GM12878 (cell line): ENCODE measurements at regions not wholly inside any gene's neighbourhood (a gene's known extent, or its start where the extent isn't known, plus 50 kb on each side); places are given as distances from the start of the nearest gene placed in this dataset.

Source experiments
- ATAC-seq: fragments of 200-7000 bp; cut with Tn5 transposase; 3 replicates; pipeline ENCODE4 v1.9.1; 2020; ENCODE audit warnings: mild to moderate bottlenecking, moderate library complexity
- BruUV-seq: library from RNA; stranded (reverse); fragments of 400-500 nt; replicated peaks from 2 replicates; lab custom pipeline; 2021; lab: Mats Ljungman, UMichigan
- CTCF ChIA-PET: fragments of 300-600 bp; sonication (Branson Sonifier 250); formaldehyde crosslinking; extraction: SDS; loops from one replicate; lab custom pipeline; 2021; ENCODE audit warnings: inconsistent platforms; lab: Yijun Ruan, JAX
- POLR2A ChIA-PET: fragments of 350-600 bp; formaldehyde crosslinking; extraction: SDS; loops from one replicate; lab custom pipeline; 2021; ENCODE audit warnings: inconsistent platforms; lab: Charles Lee
- RAD21 ChIA-PET: fragments of 300-600 bp; sonication (Branson Sonifier 250); formaldehyde crosslinking; loops from one replicate; lab custom pipeline; 2023; ENCODE audit warnings: antibody characterized with exemption; ENCODE audit not compliant: unreplicated experiment; lab: Charles Lee
- SMC1A ChIA-PET: fragments of 300-600 bp; sonication (Branson Sonifier 250); formaldehyde crosslinking; loops from one replicate; lab custom pipeline; 2023; ENCODE audit not compliant: unreplicated experiment, uncharacterized antibody; lab: Charles Lee
- DNase-seq: peaks from one replicate; pipeline ENCODE4 v3.0.0-alpha.2; 2011; ENCODE audit warnings: low read depth, low spot score
- FAIRE-seq: peaks from 3 replicates; lab custom pipeline; 2011; peaks lifted over from hg19 to GRCh38; lab: Jason Lieb, UNC
- H2AFZ ChIP-seq: 2 replicates; pipeline ENCODE4 v1.6.0; 2011; ENCODE audit warnings: low read depth, low read length, control low read depth; ENCODE audit not compliant: control insufficient read depth
- H3K27ac ChIP-seq: 2 replicates; pipeline ENCODE4 v1.5.1; 2011; ENCODE audit warnings: control low read depth; ENCODE audit not compliant: control insufficient read depth, insufficient read depth
- H3K27me3 ChIP-seq, 2 experiments: replicated peaks in 1 of 2; 2 replicates each; pipeline versions ENCODE4 v1.6.0 to v1.6.1; 2011; ENCODE audit warnings: low read length in 1 of 2; ENCODE audit not compliant: control insufficient read depth in 2 of 2, insufficient read depth in 2 of 2
- H3K36me3 ChIP-seq, 2 experiments: 2 replicates each; pipeline ENCODE4 v1.5.1; 2011; ENCODE audit warnings: low read length in 1 of 2; ENCODE audit not compliant: control insufficient read depth in 2 of 2, insufficient read depth in 2 of 2
- H3K4me1 ChIP-seq: 2 replicates; pipeline ENCODE4 v1.6.1; 2011; ENCODE audit warnings: mild to moderate bottlenecking, low read length, moderate library complexity, mixed read lengths; ENCODE audit not compliant: control insufficient read depth, insufficient read depth
- H3K4me2 ChIP-seq: 2 replicates; pipeline ENCODE4 v1.6.0; 2011; ENCODE audit warnings: control low read depth; ENCODE audit not compliant: control insufficient read depth, insufficient read depth
- H3K4me3 ChIP-seq: fragments of 200-600 bp; sonication (generic); 2 replicates; pipeline ENCODE4 v1.5.1; 2016
- H3K79me2 ChIP-seq: 2 replicates; pipeline ENCODE4 v1.6.0; 2011; ENCODE audit warnings: low read length; ENCODE audit not compliant: control insufficient read depth, insufficient read depth
- H3K9ac ChIP-seq: 2 replicates; pipeline ENCODE4 v1.8.0; 2011; ENCODE audit warnings: low read length, control low read depth, mixed read lengths; ENCODE audit not compliant: control insufficient read depth, insufficient read depth
- H3K9me3 ChIP-seq: replicated peaks from 3 replicates; pipeline ENCODE4 v1.5.1; 2011; ENCODE audit warnings: mild to moderate bottlenecking, low read length; ENCODE audit not compliant: control insufficient read depth, insufficient read depth
- H4K20me1 ChIP-seq: 2 replicates; pipeline ENCODE4 v1.6.0; 2011; ENCODE audit not compliant: control insufficient read depth, insufficient read depth
- BHLHE40 ChIP-seq, 2 experiments: fragments of 450-650 bp in 1 of 2; IDR thresholded peaks; 2 replicates each; pipeline ENCODE4 v1.6.1; 2011 to 2017; ENCODE audit warnings: low read depth in 2 of 2, borderline replicate concordance in 1 of 2, improper control_type of control experiment in 1 of 2, low read length in 1 of 2, mild to moderate bottlenecking in 1 of 2
- POLR2A ChIP-seq: IDR thresholded peaks from 2 replicates; pipeline ENCODE4 v1.6.1; 2011; ENCODE audit warnings: low read depth, mild to moderate bottlenecking, low read length
- RAD21 ChIP-seq: IDR thresholded peaks from 2 replicates; pipeline ENCODE4 v1.6.1; 2011; ENCODE audit warnings: mild to moderate bottlenecking, low read depth, low read length, moderate library complexity; ENCODE audit not compliant: insufficient read depth
- SMC3 ChIP-seq: IDR thresholded peaks from 2 replicates; pipeline ENCODE4 v1.6.1; 2011; ENCODE audit warnings: low read length, improper control_type of control experiment, borderline replicate concordance
- SREBF1 ChIP-seq: IDR thresholded peaks from 2 replicates; pipeline ENCODE4 v1.6.1; 2012; ENCODE audit warnings: mild to moderate bottlenecking, low read length
- WGBS: methylation state at CpG from one replicate; pipeline ENCODE4 v1.1.6; 2016; ENCODE audit warnings: low lambda C conversion rate; ENCODE audit not compliant: insufficient replicate concordance, insufficient coverage; ENCODE audit errors: missing lambda C conversion rate; 5-methylcytosine and 5-hydroxymethylcytosine counted together
- in situ Hi-C: fragments of 300-500 bp; cut with MboI; formaldehyde crosslinking; loops from 9 replicates; pipeline ENCODE4 v1.14.3; 2018; ENCODE audit warnings: mixed read lengths
- intact Hi-C: fragments of 100-400 bp; cut with micrococcal nuclease; formaldehyde crosslinking; loops from one replicate; pipeline ENCODE4 v1.14.2; 2022; ENCODE audit not compliant: unreplicated experiment
- TF ChIP-seq, protein P1 (sequence below), 3 experiments: IDR thresholded peaks in 2 of 3; conservative IDR thresholded peaks in 1 of 3; 2 replicates each; pipeline ENCODE4 v1.5.1; 2011; ENCODE audit warnings: low read depth in 3 of 3, low read length in 3 of 3, mild to moderate bottlenecking in 3 of 3, control low read depth in 2 of 3, moderate library complexity in 2 of 3, inconsistent platforms in 1 of 3, mixed read lengths in 1 of 3; ENCODE audit not compliant: control insufficient read depth in 2 of 3, insufficient read depth in 1 of 3; ENCODE audit errors: extremely low read depth in 1 of 3

DNA sequence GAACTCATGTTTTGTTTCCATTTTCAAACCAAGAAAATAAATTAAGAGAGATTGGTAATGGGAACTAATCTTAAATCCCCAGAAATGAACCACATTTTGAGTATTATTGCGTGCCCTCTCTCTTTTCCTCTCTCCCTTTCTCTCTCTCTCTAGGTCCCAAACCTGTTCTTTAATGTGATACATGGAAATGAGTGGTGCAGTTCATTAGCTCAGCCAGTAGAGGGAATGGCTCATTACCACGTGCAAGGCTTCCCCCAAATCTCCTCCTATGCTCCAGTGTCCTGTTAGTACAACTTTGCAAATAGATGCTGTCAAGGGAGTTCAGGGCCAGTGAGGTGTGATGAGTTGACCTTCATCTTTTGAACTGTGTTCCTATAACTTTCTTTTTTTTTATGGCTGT is 178.4 kb downstream of the FGF9 start:
- ChIA-PET RAD21 (interaction anchor here (1.0 kb wide), 1 partner anchor 429 kb away, joined by 3 read pairs; no protein-coding TSS in a partner anchor), CTCF (no interaction called here), POLR2A (no interaction called here), SMC1A (interaction anchor here (0.9 to 1.0 kb wide), 2 partner anchors 212 to 296 kb away, joined by 3 read pairs; no protein-coding TSS in a partner anchor)
- no peaks in the 10 kb centered on the region for H3K4me1 ChIP-seq
- no peaks in the 10 kb centered on the region for H3K9me3 ChIP-seq
- H3K79me2 ChIP-seq = no peaks in the 10 kb centered on the region
- no peak overlapping the region for H3K4me3 ChIP-seq
- in situ Hi-C loops (no loop called here), intact Hi-C loops (loop anchor here (2.0 kb wide), 1 partner anchor 429 kb away; no protein-coding TSS in a partner anchor)
- no peak overlapping the region for H3K27ac ChIP-seq
- DNase-seq = peak; percentile 4
- H2AFZ ChIP-seq = no peak overlapping the region
- 4% methylated on average over 2 of the region's 2 CpGs for WGBS
- no peak overlapping the region for H3K4me2 ChIP-seq
- BruUV-seq = no TSS peak
- H3K36me3 ChIP-seq = no peaks in the 10 kb centered on the region
- H4K20me1 ChIP-seq = no peaks in the 10 kb centered on the region
- peak; percentile 56; the same call in 1 of the 2 replicates for TF ChIP-seq SMC3
- TF ChIP-seq, protein P1, sequence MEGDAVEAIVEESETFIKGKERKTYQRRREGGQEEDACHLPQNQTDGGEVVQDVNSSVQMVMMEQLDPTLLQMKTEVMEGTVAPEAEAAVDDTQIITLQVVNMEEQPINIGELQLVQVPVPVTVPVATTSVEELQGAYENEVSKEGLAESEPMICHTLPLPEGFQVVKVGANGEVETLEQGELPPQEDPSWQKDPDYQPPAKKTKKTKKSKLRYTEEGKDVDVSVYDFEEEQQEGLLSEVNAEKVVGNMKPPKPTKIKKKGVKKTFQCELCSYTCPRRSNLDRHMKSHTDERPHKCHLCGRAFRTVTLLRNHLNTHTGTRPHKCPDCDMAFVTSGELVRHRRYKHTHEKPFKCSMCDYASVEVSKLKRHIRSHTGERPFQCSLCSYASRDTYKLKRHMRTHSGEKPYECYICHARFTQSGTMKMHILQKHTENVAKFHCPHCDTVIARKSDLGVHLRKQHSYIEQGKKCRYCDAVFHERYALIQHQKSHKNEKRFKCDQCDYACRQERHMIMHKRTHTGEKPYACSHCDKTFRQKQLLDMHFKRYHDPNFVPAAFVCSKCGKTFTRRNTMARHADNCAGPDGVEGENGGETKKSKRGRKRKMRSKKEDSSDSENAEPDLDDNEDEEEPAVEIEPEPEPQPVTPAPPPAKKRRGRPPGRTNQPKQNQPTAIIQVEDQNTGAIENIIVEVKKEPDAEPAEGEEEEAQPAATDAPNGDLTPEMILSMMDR (IDR thresholded peaks at IDR 0.05 in 2 of 3, conservative IDR thresholded peaks at IDR 0.05 in 1 of 3; ENCODE audit: control insufficient read depth in 2 of 3, extremely low read depth in 1 of 3, insufficient read depth in 1 of 3, low read depth in 3 of 3, low read length in 3 of 3) = peak; percentile 45 to 55 (median 48); a peak in 5 of 6 replicates
- TF ChIP-seq BHLHE40 (IDR thresholded peaks at IDR 0.05; ENCODE audit: borderline replicate concordance in 1 of 2, low read depth in 2 of 2, low read length in 1 of 2) = 0 out of 4 replicates have a peak, but pooled peaks of 1 of the 2 experiments have one; percentile 18
- no peak for TF ChIP-seq POLR2A
- no peak for TF ChIP-seq SREBF1
- peak; percentile 61 for TF ChIP-seq RAD21
- TF ChIP-seq, all 136 proteins: peak for 4
- Histone ChIP-seq H3K27me3 (no peaks in the 10 kb centered on the region), H3K9ac (no peak overlapping the region)
- peak; percentile 78 for ATAC-seq
- FAIRE-seq = no peak
